ENCODE measurements at regions not wholly inside any gene's neighbourhood (a gene's known extent, or its start where the extent isn't known, plus 50 kb on each side); places are given as distances from the start of the nearest gene placed in this dataset.

DNA sequence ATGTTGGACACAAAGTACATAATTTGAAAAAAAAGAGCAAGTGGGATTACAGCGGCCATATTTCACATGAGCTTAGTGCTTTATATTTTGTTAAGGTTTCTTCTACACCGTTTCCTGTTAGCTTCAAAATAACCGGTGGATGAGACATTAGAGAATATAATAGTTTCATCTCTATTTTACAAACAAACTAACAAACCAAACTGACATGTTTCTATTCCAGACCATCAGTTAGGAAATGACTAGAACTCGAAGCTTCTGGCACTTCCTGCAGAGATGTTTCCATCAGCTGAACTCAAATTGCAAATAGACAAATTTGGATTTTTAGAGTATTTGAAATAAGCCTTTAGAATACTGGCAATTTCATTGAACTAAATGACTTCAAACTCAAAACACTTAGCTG is 86.5 kb downstream of the MTRR start:
- Histone ChIP-seq H3K27ac (ENCODE audit: low read depth, low read length) (no peak overlapping the region), H3K27me3 (ENCODE audit: control insufficient read depth in 2 of 2, insufficient read depth in 2 of 2, low read length in 2 of 2) (no peaks in the 10 kb centered on the region), H3K4me1 (ENCODE audit: control insufficient read depth in 2 of 2, insufficient read depth in 2 of 2, low read length in 2 of 2) (no peaks in the 10 kb centered on the region), H3K36me3 (ENCODE audit: control insufficient read depth in 2 of 3, insufficient read depth in 3 of 3, low read length in 3 of 3) (no peaks in the 10 kb centered on the region), H3K9me3 (ENCODE audit: control insufficient read depth in 2 of 3, low read length in 3 of 3) (no peaks in the 10 kb centered on the region), H3K4me3 (ENCODE audit: low read length) (no peak overlapping the region)
- intact Hi-C loops (cut with micrococcal nuclease) = no loop called here
- H3K4me3 Mint-ChIP-seq = no peak overlapping the region
- POLR2A ChIA-PET = no interaction called here
- ATAC-seq = no peak
- DNase-seq = no peak
- H3K27me3 Mint-ChIP-seq = peaks cover 0 to 4% (median 0%) of the 10 kb centered on the region in 5 donors
- H3K4me1 Mint-ChIP-seq = no peaks in the 10 kb centered on the region
- peaks cover 0 to 5% (median 0%) of the 10 kb centered on the region in 11 donors for H3K9me3 Mint-ChIP-seq
- no peaks in the 10 kb centered on the region for H3K36me3 Mint-ChIP-seq
- no peak overlapping the region for H3K27ac Mint-ChIP-seq
- CTCF ChIA-PET = no interaction called here

GRCh38 chr5:7957329-7957728 is 88.4 kb downstream of the MTRR start:
- intact Hi-C loops (cut with micrococcal nuclease) = no loop called here
- Histone ChIP-seq H3K4me3 (ENCODE audit: low read length) (no peak overlapping the region), H3K4me1 (ENCODE audit: control insufficient read depth in 2 of 2, insufficient read depth in 2 of 2, low read length in 2 of 2) (no peaks in the 10 kb centered on the region), H3K36me3 (ENCODE audit: control insufficient read depth in 2 of 3, insufficient read depth in 3 of 3, low read length in 3 of 3) (no peaks in the 10 kb centered on the region), H3K27ac (ENCODE audit: low read depth, low read length) (no peak overlapping the region), H3K9me3 (ENCODE audit: control insufficient read depth in 2 of 3, low read length in 3 of 3) (no peaks in the 10 kb centered on the region), H3K27me3 (ENCODE audit: control insufficient read depth in 2 of 2, insufficient read depth in 2 of 2, low read length in 2 of 2) (no peaks in the 10 kb centered on the region)
- DNase-seq = no peak
- Mint-ChIP-seq H3K4me1 (no peaks in the 10 kb centered on the region), H3K27me3 (peaks cover 0 to 7% (median 0%) of the 10 kb centered on the region in 5 donors), H3K27ac (no peak overlapping the region), H3K9me3 (peaks cover 0 to 7% (median 0%) of the 10 kb centered on the region in 11 donors), H3K4me3 (no peak overlapping the region), H3K36me3 (no peaks in the 10 kb centered on the region)
- CTCF ChIA-PET = no interaction called here
- ATAC-seq = no peak
- POLR2A ChIA-PET = no interaction called here

- DNase-seq (no peak), ATAC-seq (no peak)
- Histone ChIP-seq H3K36me3 (ENCODE audit: control insufficient read depth in 2 of 3, insufficient read depth in 3 of 3, low read length in 3 of 3) (no peaks in the 10 kb centered on the region), H3K9me3 (ENCODE audit: control insufficient read depth in 2 of 3, low read length in 3 of 3) (no peaks in the 10 kb centered on the region), H3K4me3 (ENCODE audit: low read length) (no peak overlapping the region), H3K27ac (ENCODE audit: low read depth, low read length) (no peak overlapping the region), H3K27me3 (ENCODE audit: control insufficient read depth in 2 of 2, insufficient read depth in 2 of 2, low read length in 2 of 2) (no peaks in the 10 kb centered on the region), H3K4me1 (ENCODE audit: control insufficient read depth in 2 of 2, insufficient read depth in 2 of 2, low read length in 2 of 2) (no peaks in the 10 kb centered on the region)
- intact Hi-C loops (cut with micrococcal nuclease) = no loop called here
- peaks cover 0 to 8% (median 0%) of the 10 kb centered on the region in 11 donors for H3K9me3 Mint-ChIP-seq
- H3K4me3 Mint-ChIP-seq = no peak overlapping the region
- ChIA-PET CTCF (no interaction called here), POLR2A (no interaction called here)
- H3K4me1 Mint-ChIP-seq = no peaks in the 10 kb centered on the region
- H3K27ac Mint-ChIP-seq = no peak overlapping the region
- H3K27me3 Mint-ChIP-seq = peaks cover 0 to 21% (median 5%) of the 10 kb centered on the region in 5 donors
- no peaks in the 10 kb centered on the region for H3K36me3 Mint-ChIP-seq
These were observed 91.2 kb downstream of the MTRR start for GRCh38 chr5:7960142-7960541.

DNA sequence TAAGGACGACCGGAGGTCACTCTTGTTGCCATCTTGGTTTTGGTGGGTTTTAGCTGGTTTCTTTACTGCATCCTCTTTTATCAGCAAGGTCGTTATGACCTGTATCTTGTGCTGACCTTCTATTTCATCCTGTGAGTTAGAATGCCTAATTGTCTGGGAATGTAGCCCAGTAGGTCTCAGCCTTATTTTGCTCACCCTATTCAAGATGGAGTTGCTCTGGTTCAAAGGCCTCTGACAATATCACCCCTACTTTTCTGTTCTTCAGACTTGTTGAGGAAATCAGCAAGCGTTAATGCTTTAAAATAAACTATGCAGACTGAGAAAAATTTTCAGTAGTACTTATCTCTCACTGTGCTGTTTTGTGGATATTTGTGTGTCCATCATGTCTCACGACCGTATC is 92.6 kb downstream of the MTRR start:
- H3K9me3 ChIP-seq (ENCODE audit: control insufficient read depth in 2 of 3, low read length in 3 of 3) = no peaks in the 10 kb centered on the region
- Mint-ChIP-seq H3K36me3 (no peaks in the 10 kb centered on the region), H3K4me3 (no peak overlapping the region), H3K9me3 (peaks cover 0 to 8% (median 0%) of the 10 kb centered on the region in 11 donors), H3K27me3 (peaks cover 0 to 31% (median 5%) of the 10 kb centered on the region in 5 donors), H3K4me1 (no peaks in the 10 kb centered on the region), H3K27ac (no peak overlapping the region)
- DNase-seq = no peak
- CTCF ChIA-PET = no interaction called here
- H3K36me3 ChIP-seq (ENCODE audit: control insufficient read depth in 2 of 3, insufficient read depth in 3 of 3, low read length in 3 of 3) = no peaks in the 10 kb centered on the region
- H3K4me3 ChIP-seq (ENCODE audit: low read length) = no peak overlapping the region
- H3K4me1 ChIP-seq (ENCODE audit: control insufficient read depth in 2 of 2, insufficient read depth in 2 of 2, low read length in 2 of 2) = no peaks in the 10 kb centered on the region
- H3K27ac ChIP-seq (ENCODE audit: low read depth, low read length) = no peak overlapping the region
- H3K27me3 ChIP-seq (ENCODE audit: control insufficient read depth in 2 of 2, insufficient read depth in 2 of 2, low read length in 2 of 2) = no peaks in the 10 kb centered on the region
- no peak for ATAC-seq
- POLR2A ChIA-PET = no interaction called here
- intact Hi-C loops (cut with micrococcal nuclease) = no loop called here

GRCh38 chr5:7970816-7971215 is 101.9 kb downstream of the MTRR start:
- CTCF ChIA-PET = no interaction called here
- no peak for DNase-seq
- no peak overlapping the region for H3K27ac ChIP-seq (ENCODE audit: low read depth, low read length)
- Mint-ChIP-seq H3K27ac (no peak overlapping the region), H3K4me1 (no peaks in the 10 kb centered on the region), H3K27me3 (peaks cover 0 to 22% (median 4%) of the 10 kb centered on the region in 5 donors), H3K36me3 (no peaks in the 10 kb centered on the region), H3K9me3 (peaks cover 0 to 9% (median under 1%) of the 10 kb centered on the region in 11 donors), H3K4me3 (no peak overlapping the region)
- no peaks in the 10 kb centered on the region for H3K4me1 ChIP-seq (ENCODE audit: control insufficient read depth in 2 of 2, insufficient read depth in 2 of 2, low read length in 2 of 2)
- no peaks in the 10 kb centered on the region for H3K36me3 ChIP-seq (ENCODE audit: control insufficient read depth in 2 of 3, insufficient read depth in 3 of 3, low read length in 3 of 3)
- POLR2A ChIA-PET = no interaction called here
- H3K9me3 ChIP-seq (ENCODE audit: control insufficient read depth in 2 of 3, low read length in 3 of 3) = no peaks in the 10 kb centered on the region
- intact Hi-C loops (cut with micrococcal nuclease) = no loop called here
- ATAC-seq = no peak
- no peak overlapping the region for H3K4me3 ChIP-seq (ENCODE audit: low read length)
- no peaks in the 10 kb centered on the region for H3K27me3 ChIP-seq (ENCODE audit: control insufficient read depth in 2 of 2, insufficient read depth in 2 of 2, low read length in 2 of 2)

DNA sequence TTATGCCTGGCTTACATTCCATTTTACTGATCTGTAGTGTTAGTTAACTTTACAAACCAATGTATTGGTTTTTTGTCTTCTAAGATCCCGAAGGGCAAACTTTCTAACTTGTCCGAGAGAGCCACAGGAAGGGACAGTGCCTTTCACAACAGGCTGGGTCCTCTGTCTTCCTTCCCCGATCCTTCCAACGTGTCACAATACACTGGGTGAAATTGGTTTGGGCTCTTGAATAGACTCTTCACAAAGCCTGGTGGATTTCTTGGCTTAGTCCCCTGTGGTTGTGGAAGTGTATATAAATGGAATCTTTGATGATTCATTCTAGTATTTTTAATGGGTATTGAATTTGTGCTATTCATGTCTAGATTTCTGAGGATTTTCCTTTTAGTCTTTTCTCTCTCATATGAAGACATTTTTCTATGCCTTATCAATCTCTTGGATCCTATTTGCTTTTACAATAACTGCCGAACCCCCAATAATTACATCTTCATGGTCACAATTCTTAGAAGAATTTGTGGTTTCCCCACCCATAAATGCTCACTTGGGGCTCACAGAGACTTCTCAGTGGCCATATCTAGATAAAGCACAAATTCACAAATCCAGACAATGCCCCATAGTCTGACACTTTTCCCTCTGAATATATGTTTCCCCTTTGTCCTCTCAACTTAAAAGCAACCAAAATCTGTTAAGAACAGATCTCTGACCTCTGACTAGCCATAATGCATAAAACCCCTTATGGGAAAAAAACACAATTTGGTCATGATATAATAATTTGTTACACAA is 107.7 kb downstream of the MTRR start:
- intact Hi-C loops (cut with micrococcal nuclease) = no loop called here
- ATAC-seq = no peak
- H3K4me3 Mint-ChIP-seq = no peak overlapping the region
- ChIA-PET CTCF (no interaction called here), POLR2A (no interaction called here)
- no peaks in the 10 kb centered on the region for H3K36me3 Mint-ChIP-seq
- peaks cover 0 to 19% (median 0%) of the 10 kb centered on the region in 5 donors for H3K27me3 Mint-ChIP-seq
- H3K4me1 Mint-ChIP-seq = no peaks in the 10 kb centered on the region
- DNase-seq = no peak
- H3K27ac Mint-ChIP-seq = no peak overlapping the region
- H3K27me3 ChIP-seq (ENCODE audit: control insufficient read depth in 2 of 2, insufficient read depth in 2 of 2, low read length in 2 of 2) = no peaks in the 10 kb centered on the region
- no peaks in the 10 kb centered on the region for H3K4me1 ChIP-seq (ENCODE audit: control insufficient read depth in 2 of 2, insufficient read depth in 2 of 2, low read length in 2 of 2)
- no peak overlapping the region for H3K4me3 ChIP-seq (ENCODE audit: low read length)
- H3K27ac ChIP-seq (ENCODE audit: low read depth, low read length) = no peak overlapping the region
- H3K36me3 ChIP-seq (ENCODE audit: control insufficient read depth in 2 of 3, insufficient read depth in 3 of 3, low read length in 3 of 3) = no peaks in the 10 kb centered on the region
- peaks cover 0 to 9% (median 0%) of the 10 kb centered on the region in 11 donors for H3K9me3 Mint-ChIP-seq
- H3K9me3 ChIP-seq (ENCODE audit: control insufficient read depth in 2 of 3, low read length in 3 of 3) = no peaks in the 10 kb centered on the region

- ChIA-PET CTCF (no interaction called here), POLR2A (no interaction called here)
- Mint-ChIP-seq H3K27ac (no peak overlapping the region), H3K36me3 (no peaks in the 10 kb centered on the region), H3K4me1 (no peaks in the 10 kb centered on the region), H3K4me3 (no peak overlapping the region), H3K27me3 (peaks cover 0 to 19% (median 3%) of the 10 kb centered on the region in 5 donors), H3K9me3 (peaks cover 0 to 4% (median 0%) of the 10 kb centered on the region in 11 donors)
- H3K4me3 ChIP-seq (ENCODE audit: low read length) = no peak overlapping the region
- DNase-seq (no peak), ATAC-seq (no peak)
- H3K36me3 ChIP-seq (ENCODE audit: control insufficient read depth in 2 of 3, insufficient read depth in 3 of 3, low read length in 3 of 3) = no peaks in the 10 kb centered on the region
- no peaks in the 10 kb centered on the region for H3K9me3 ChIP-seq (ENCODE audit: control insufficient read depth in 2 of 3, low read length in 3 of 3)
- no peaks in the 10 kb centered on the region for H3K27me3 ChIP-seq (ENCODE audit: control insufficient read depth in 2 of 2, insufficient read depth in 2 of 2, low read length in 2 of 2)
- intact Hi-C loops (cut with micrococcal nuclease) = no loop called here
- H3K27ac ChIP-seq (ENCODE audit: low read depth, low read length) = no peak overlapping the region
- H3K4me1 ChIP-seq (ENCODE audit: control insufficient read depth in 2 of 2, insufficient read depth in 2 of 2, low read length in 2 of 2) = no peaks in the 10 kb centered on the region
These were observed 109.2 kb downstream of the MTRR start for GRCh38 chr5:7978114-7978513.
